ENCODE measurements at regions not wholly inside any gene's neighbourhood (a gene's known extent, or its start where the extent isn't known, plus 50 kb on each side); places are given as distances from the start of the nearest gene placed in this dataset.

- no peak for DNase-seq
- intact Hi-C loops (cut with DNase I): no loop called here
Measured at GRCh38 chr5:84518862-84519261, 134.2 kb upstream of the EDIL3 start.

GRCh38 chr5:84518370-84518769 lies 133.7 kb upstream of the EDIL3 start:
- H3K27ac ChIP-seq: no peak overlapping the region
- no peak for DNase-seq
- intact Hi-C loops (cut with DNase I): no loop called here
- TF ChIP-seq CTCF (IDR thresholded peaks at IDR 0.05): no peak
- no peak overlapping the region for H3K4me3 ChIP-seq
- no peaks in the 10 kb centered on the region for H3K27me3 ChIP-seq
- no peak overlapping the region for H3K9ac ChIP-seq (ENCODE audit: low read depth in 2 of 2, low read length in 2 of 2)
- no peaks in the 10 kb centered on the region for H3K4me1 ChIP-seq
- H3K36me3 ChIP-seq: no peaks in the 10 kb centered on the region
- H3K9me3 ChIP-seq: no peaks in the 10 kb centered on the region

More at GRCh38 chr5:84518862-84519261, 134.2 kb upstream of the EDIL3 start:
- Histone ChIP-seq H3K36me3 (no peaks in the 10 kb centered on the region), H3K4me1 (no peaks in the 10 kb centered on the region), H3K9ac (ENCODE audit: low read depth in 2 of 2, low read length in 2 of 2) (no peak overlapping the region), H3K4me3 (no peak overlapping the region), H3K27ac (no peak overlapping the region), H3K9me3 (no peaks in the 10 kb centered on the region), H3K27me3 (no peaks in the 10 kb centered on the region)
- TF ChIP-seq CTCF (IDR thresholded peaks at IDR 0.05): no peak

GRCh38 chr5:84506625-84507024 lies 121.9 kb upstream of the EDIL3 start:
- intact Hi-C loops (cut with DNase I): no loop called here
- TF ChIP-seq CTCF (IDR thresholded peaks at IDR 0.05): no peak
- Histone ChIP-seq H3K4me3 (no peak overlapping the region), H3K9me3 (no peaks in the 10 kb centered on the region), H3K4me1 (no peaks in the 10 kb centered on the region), H3K27me3 (no peaks in the 10 kb centered on the region), H3K27ac (no peak overlapping the region), H3K36me3 (no peaks in the 10 kb centered on the region), H3K9ac (ENCODE audit: low read depth in 2 of 2, low read length in 2 of 2) (no peak overlapping the region)
- DNase-seq: no peak

GRCh38 chr5:84494453-84494852 lies 109.8 kb upstream of the EDIL3 start:
- no peaks in the 10 kb centered on the region for H3K9me3 ChIP-seq
- no peaks in the 10 kb centered on the region for H3K36me3 ChIP-seq
- no peak overlapping the region for H3K4me3 ChIP-seq
- no peak for DNase-seq
- H3K27me3 ChIP-seq: no peaks in the 10 kb centered on the region
- TF ChIP-seq CTCF (IDR thresholded peaks at IDR 0.05): no peak
- H3K4me1 ChIP-seq: no peaks in the 10 kb centered on the region
- intact Hi-C loops (cut with DNase I): no loop called here
- no peak overlapping the region for H3K9ac ChIP-seq (ENCODE audit: low read depth in 2 of 2, low read length in 2 of 2)
- H3K27ac ChIP-seq: no peak overlapping the region

GRCh38 chr5:84487963-84488362 lies 103.3 kb upstream of the EDIL3 start:
- Histone ChIP-seq H3K27ac (no peak overlapping the region), H3K9ac (ENCODE audit: low read depth in 2 of 2, low read length in 2 of 2) (no peak overlapping the region), H3K9me3 (no peaks in the 10 kb centered on the region), H3K36me3 (no peaks in the 10 kb centered on the region), H3K4me3 (no peak overlapping the region), H3K4me1 (no peaks in the 10 kb centered on the region), H3K27me3 (no peaks in the 10 kb centered on the region)
- TF ChIP-seq CTCF (IDR thresholded peaks at IDR 0.05): no peak
- DNase-seq: no peak
- intact Hi-C loops (cut with DNase I): no loop called here
